ENCODE measurements at regions not wholly inside any gene's neighbourhood (a gene's known extent, or its start where the extent isn't known, plus 50 kb on each side); places are given as distances from the start of the nearest gene placed in this dataset.
A peak's percentile ranks its signal among the peaks of the same experiment; 100 is the strongest.

- DNase-seq (ENCODE audit: low spot score) (no peak), ATAC-seq (no peak)
- H3K4me1 Mint-ChIP-seq: peaks cover 61% of the 10 kb centered on the region
- TF ChIP-seq ATF1 (CRISPR knock-in tag; IDR thresholded peaks at IDR 0.05) (no peak), CBFB (CRISPR knock-in tag; IDR thresholded peaks at IDR 0.05; ENCODE audit: low read depth) (no peak), MYBL2 (CRISPR knock-in tag; IDR thresholded peaks at IDR 0.05) (no peak), HMGXB4 (CRISPR knock-in tag; IDR thresholded peaks at IDR 0.05) (no peak), ZSCAN18 (CRISPR knock-in tag; IDR thresholded peaks at IDR 0.05) (no peak), SMAD4 (CRISPR knock-in tag; IDR thresholded peaks at IDR 0.05) (no peak), ZNF512 (CRISPR knock-in tag; IDR thresholded peaks at IDR 0.05; ENCODE audit: borderline replicate concordance) (no peak), ZMAT4 (CRISPR knock-in tag; IDR thresholded peaks at IDR 0.05) (no peak), AFF4 (CRISPR knock-in tag; IDR thresholded peaks at IDR 0.05; ENCODE audit: borderline replicate concordance) (no peak), PRRX2 (CRISPR knock-in tag; IDR thresholded peaks at IDR 0.05) (no peak), MLX (CRISPR knock-in tag; IDR thresholded peaks at IDR 0.05) (no peak), ETV6 (CRISPR knock-in tag; IDR thresholded peaks at IDR 0.05) (no peak), ZNF281 (CRISPR knock-in tag; IDR thresholded peaks at IDR 0.05) (no peak)
- peaks cover 6% of the 10 kb centered on the region; the same call in 1 of the 2 replicates for H3K9me3 Mint-ChIP-seq
- H3K4me3 Mint-ChIP-seq: no peak overlapping the region
- peak overlapping the region; percentile 5; the same call in 1 of the 2 replicates for H3K27ac Mint-ChIP-seq
- ChIA-PET POLR2A (interaction anchor here (0.7 kb wide), 1 partner anchor 284 kb away, joined by 3 read pairs; no protein-coding TSS in a partner anchor), CTCF (interaction anchor here (0.6 to 1.6 kb wide), 2 partner anchors 15 to 118 kb away, joined by 3 to 10 read pairs; no protein-coding TSS in a partner anchor)
- H3K27me3 Mint-ChIP-seq (ENCODE audit: low read depth): no peaks in the 10 kb centered on the region
- H3K36me3 Mint-ChIP-seq: no peaks in the 10 kb centered on the region
These were observed 104.8 kb upstream of the CLINT1 start for GRCh38 chr5:157963761-157964160.

All from WTC11 (cell line).